ENCODE measurements at regions not wholly inside any gene's neighbourhood (a gene's known extent, or its start where the extent isn't known, plus 50 kb on each side); places are given as distances from the start of the nearest gene placed in this dataset.

GRCh38 chr3:29070959-29071634 is 209.8 kb upstream of the RBMS3 start:
- dilution Hi-C loops (cut with MboI; ENCODE audit: extremely low pct_ligation_motif_present, low sequenced_read_pairs): no loop called here
- Histone ChIP-seq H3K27me3 (ENCODE audit: control insufficient read depth, extremely low read depth, insufficient read depth, low read length) (no peaks in the 10 kb centered on the region), H4K20me1 (ENCODE audit: control insufficient read depth, extremely low read depth, insufficient read depth, low read length) (no peaks in the 10 kb centered on the region), H2AFZ (ENCODE audit: control insufficient read depth, low read length) (no peak overlapping the region), H3K4me3 (ENCODE audit: control insufficient read depth in 2 of 3, extremely low read depth in 1 of 3, insufficient read depth in 2 of 3, low read depth in 1 of 3, low read length in 3 of 3) (no peak overlapping the region), H3K27ac (ENCODE audit: control insufficient read depth, insufficient read depth, low read length) (no peak overlapping the region), H3K9me1 (ENCODE audit: control insufficient read depth, extremely low read depth, insufficient read depth, low read length) (no peaks in the 10 kb centered on the region), H3K9me3 (ENCODE audit: control insufficient read depth, low read depth, low read length) (no peaks in the 10 kb centered on the region), H3K4me1 (ENCODE audit: control insufficient read depth, extremely low read depth, insufficient read depth, low read length) (peaks cover 12% of the 10 kb centered on the region), H3K36me3 (ENCODE audit: control insufficient read depth in 2 of 2, extremely low read depth in 1 of 2, insufficient read depth in 2 of 2, low read length in 2 of 2) (no peaks in the 10 kb centered on the region), H3K4me2 (ENCODE audit: control insufficient read depth, extremely low read depth, insufficient read depth, low read depth, low read length) (no peak overlapping the region), H3K79me2 (ENCODE audit: control insufficient read depth, insufficient read depth, low read length) (no peaks in the 10 kb centered on the region), H3K9ac (ENCODE audit: control insufficient read depth, extremely low read depth, insufficient read depth, low read length) (no peak overlapping the region)
- DNase-seq (ENCODE audit: low read depth, low spot score) (no peak), FAIRE-seq (no peak)
- no peak for TF ChIP-seq CTCF (optimal IDR thresholded peaks at IDR 0.05 in 1 of 3, IDR thresholded peaks at IDR 0.05 in 1 of 3, conservative IDR thresholded peaks at IDR 0.05 in 1 of 3; ENCODE audit: extremely low read depth in 1 of 3, insufficient read depth in 2 of 3, low read length in 3 of 3)

- dilution Hi-C loops (cut with MboI; ENCODE audit: extremely low pct_ligation_motif_present, low sequenced_read_pairs): no loop called here
- H3K4me2 ChIP-seq (ENCODE audit: control insufficient read depth, extremely low read depth, insufficient read depth, low read depth, low read length): no peak overlapping the region
- H3K36me3 ChIP-seq (ENCODE audit: control insufficient read depth in 2 of 2, extremely low read depth in 1 of 2, insufficient read depth in 2 of 2, low read length in 2 of 2): no peaks in the 10 kb centered on the region
- H3K27ac ChIP-seq (ENCODE audit: control insufficient read depth, insufficient read depth, low read length): no peak overlapping the region
- DNase-seq (ENCODE audit: low read depth, low spot score) (no peak), FAIRE-seq (no peak)
- no peaks in the 10 kb centered on the region for H4K20me1 ChIP-seq (ENCODE audit: control insufficient read depth, extremely low read depth, insufficient read depth, low read length)
- H3K9ac ChIP-seq (ENCODE audit: control insufficient read depth, extremely low read depth, insufficient read depth, low read length): no peak overlapping the region
- no peaks in the 10 kb centered on the region for H3K27me3 ChIP-seq (ENCODE audit: control insufficient read depth, extremely low read depth, insufficient read depth, low read length)
- no peaks in the 10 kb centered on the region for H3K79me2 ChIP-seq (ENCODE audit: control insufficient read depth, insufficient read depth, low read length)
- no peak for TF ChIP-seq EZH2 (IDR thresholded peaks at IDR 0.05; ENCODE audit: low read length)
- TF ChIP-seq CTCF (optimal IDR thresholded peaks at IDR 0.05 in 1 of 3, IDR thresholded peaks at IDR 0.05 in 1 of 3, conservative IDR thresholded peaks at IDR 0.05 in 1 of 3; ENCODE audit: extremely low read depth in 1 of 3, insufficient read depth in 2 of 3, low read length in 3 of 3): no peak
- H3K4me1 ChIP-seq (ENCODE audit: control insufficient read depth, extremely low read depth, insufficient read depth, low read length): no peaks in the 10 kb centered on the region
- no peak overlapping the region for H2AFZ ChIP-seq (ENCODE audit: control insufficient read depth, low read length)
- H3K9me1 ChIP-seq (ENCODE audit: control insufficient read depth, extremely low read depth, insufficient read depth, low read length): no peaks in the 10 kb centered on the region
- H3K4me3 ChIP-seq (ENCODE audit: control insufficient read depth in 2 of 3, extremely low read depth in 1 of 3, insufficient read depth in 2 of 3, low read depth in 1 of 3, low read length in 3 of 3): no peak overlapping the region
- H3K9me3 ChIP-seq (ENCODE audit: control insufficient read depth, low read depth, low read length): no peaks in the 10 kb centered on the region
Observed at GRCh38 chr3:29072611-29073010, 208.3 kb upstream of the RBMS3 start.

Data from keratinocyte (primary cell).